ENCODE measurements at regions not wholly inside any gene's neighbourhood (a gene's known extent, or its start where the extent isn't known, plus 50 kb on each side); places are given as distances from the start of the nearest gene placed in this dataset.

- 52 to 62% (median 52%) methylated on average over 5 of the region's 5 CpGs for WGBS, 3 donors
- Histone ChIP-seq H3K36me3 (ENCODE audit: insufficient read depth in 1 of 2, low read depth in 1 of 2) (no peaks in the 10 kb centered on the region), H3K27ac (no peak overlapping the region), H3K9me3 (no peaks in the 10 kb centered on the region), H3K4me1 (no peaks in the 10 kb centered on the region), H3K4me3 (no peak overlapping the region), H3K27me3 (ENCODE audit: insufficient read depth in 3 of 3, low read length in 2 of 3) (peaks cover 0 to 3% (median 1%) of the 10 kb centered on the region in 3 donors)
- ATAC-seq (no peak), DNase-seq (no peak)
- no peak for TF ChIP-seq CTCF (IDR thresholded peaks at IDR 0.05)
- intact Hi-C loops (cut with DNase I): no loop called here
Measured at GRCh38 chr17:6276711-6277110, 158.2 kb downstream of the AIPL1 start.

GRCh38 chr17:6274310-6274709 is 160.6 kb downstream of the AIPL1 start:
- no peak for DNase-seq
- Histone ChIP-seq H3K27me3 (ENCODE audit: insufficient read depth in 3 of 3, low read length in 2 of 3) (no peaks in the 10 kb centered on the region), H3K4me3 (no peak overlapping the region), H3K4me1 (no peaks in the 10 kb centered on the region), H3K27ac (no peak overlapping the region), H3K9me3 (no peaks in the 10 kb centered on the region), H3K36me3 (ENCODE audit: insufficient read depth in 1 of 2, low read depth in 1 of 2) (no peaks in the 10 kb centered on the region)
- ATAC-seq: no peak
- intact Hi-C loops (cut with DNase I): no loop called here
- TF ChIP-seq CTCF (IDR thresholded peaks at IDR 0.05): no peak
- WGBS, 3 donors: 77 to 95% (median 79%) methylated on average over 6 of the region's 6 CpGs

GRCh38 chr17:6269478-6269877 is 165.4 kb downstream of the AIPL1 start:
- ATAC-seq: no peak
- H3K27ac ChIP-seq: no peak overlapping the region
- intact Hi-C loops (cut with DNase I): no loop called here
- H3K36me3 ChIP-seq (ENCODE audit: insufficient read depth in 1 of 2, low read depth in 1 of 2): no peaks in the 10 kb centered on the region
- H3K27me3 ChIP-seq (ENCODE audit: insufficient read depth in 3 of 3, low read length in 2 of 3): peaks cover 0 to 2% (median 1%) of the 10 kb centered on the region in 3 donors
- no peak for TF ChIP-seq CTCF (IDR thresholded peaks at IDR 0.05)
- H3K4me3 ChIP-seq: no peak overlapping the region
- peaks cover 5% of the 10 kb centered on the region for H3K9me3 ChIP-seq
- DNase-seq: no peak
- 3 to 13% (median 9%) methylated on average over 4 of the region's 4 CpGs for WGBS, 3 donors
- no peaks in the 10 kb centered on the region for H3K4me1 ChIP-seq

- intact Hi-C loops (cut with DNase I): no loop called here
- Histone ChIP-seq H3K36me3 (ENCODE audit: insufficient read depth in 1 of 2, low read depth in 1 of 2) (no peaks in the 10 kb centered on the region), H3K27me3 (ENCODE audit: insufficient read depth in 3 of 3, low read length in 2 of 3) (peaks cover 2 to 30% (median 2%) of the 10 kb centered on the region in 3 donors), H3K27ac (no peak overlapping the region), H3K4me1 (no peaks in the 10 kb centered on the region), H3K4me3 (no peak overlapping the region), H3K9me3 (peaks cover 5% of the 10 kb centered on the region)
- DNase-seq: no peak
- no peak for TF ChIP-seq CTCF (IDR thresholded peaks at IDR 0.05)
- 29 to 36% (median 35%) methylated on average over 6 of the region's 6 CpGs for WGBS, 3 donors
- no peak for ATAC-seq
Measured at GRCh38 chr17:6261466-6261865, 173.5 kb downstream of the AIPL1 start.

GRCh38 chr17:6259899-6260298 is 175.0 kb downstream of the AIPL1 start:
- Histone ChIP-seq H3K36me3 (ENCODE audit: insufficient read depth in 1 of 2, low read depth in 1 of 2) (no peaks in the 10 kb centered on the region), H3K9me3 (no peaks in the 10 kb centered on the region), H3K27ac (no peak overlapping the region), H3K27me3 (ENCODE audit: insufficient read depth in 3 of 3, low read length in 2 of 3) (peaks cover 0 to 34% (median 2%) of the 10 kb centered on the region in 3 donors), H3K4me1 (no peaks in the 10 kb centered on the region), H3K4me3 (no peak overlapping the region)
- intact Hi-C loops (cut with DNase I): no loop called here
- WGBS, 3 donors: 80 to 86% (median 82%) methylated on average over 6 to 11 of the region's 11 CpGs
- TF ChIP-seq CTCF (IDR thresholded peaks at IDR 0.05): no peak
- no peak for ATAC-seq
- no peak for DNase-seq

Data from psoas muscle (tissue), 7 donors.